Gastrocnemius medialis (tissue), 4 donors: ENCODE measurements at regions not wholly inside any gene's neighbourhood (a gene's known extent, or its start where the extent isn't known, plus 50 kb on each side); places are given as distances from the start of the nearest gene placed in this dataset.

Experiments used
- CTCF ChIP-seq, 5 experiments: fragments of 450-650 bp in 3 of 5; fragments of 200-600 bp in 2 of 5; sonication (generic) in 2 of 5; IDR thresholded peaks in 4 of 5; conservative IDR thresholded peaks in 1 of 5; 1 replicate in 4 of 5; 2 replicates in 1 of 5; pipeline ENCODE4 v1.5.1; 2016 to 2019; ENCODE audit warnings: antibody characterized with exemption in 5 of 5, mild to moderate bottlenecking in 3 of 5, moderate library complexity in 3 of 5
- POLR2A ChIP-seq, 2 donors: fragments of 450-650 bp; IDR thresholded peaks; one replicate each; pipeline ENCODE4 v1.6.1; 2017; ENCODE audit warnings: antibody characterized with exemption in 2 of 2, mild to moderate bottlenecking in 2 of 2, moderate library complexity in 2 of 2

GRCh38 chr5:159668556-159668955 lies 247.7 kb upstream of the ADRA1B start:
- no peak for TF ChIP-seq CTCF (IDR thresholded peaks at IDR 0.05 in 4 of 5, conservative IDR thresholded peaks at IDR 0.05 in 1 of 5)
- TF ChIP-seq POLR2A (IDR thresholded peaks at IDR 0.05), result no peak
